ENCODE measurements at regions not wholly inside any gene's neighbourhood (a gene's known extent, or its start where the extent isn't known, plus 50 kb on each side); places are given as distances from the start of the nearest gene placed in this dataset.
"Not testable (repeated sequence)": the region's sequence is repeated elsewhere in the genome, so short reads cannot be mapped to it uniquely, and the experiment has no call there.

DNA sequence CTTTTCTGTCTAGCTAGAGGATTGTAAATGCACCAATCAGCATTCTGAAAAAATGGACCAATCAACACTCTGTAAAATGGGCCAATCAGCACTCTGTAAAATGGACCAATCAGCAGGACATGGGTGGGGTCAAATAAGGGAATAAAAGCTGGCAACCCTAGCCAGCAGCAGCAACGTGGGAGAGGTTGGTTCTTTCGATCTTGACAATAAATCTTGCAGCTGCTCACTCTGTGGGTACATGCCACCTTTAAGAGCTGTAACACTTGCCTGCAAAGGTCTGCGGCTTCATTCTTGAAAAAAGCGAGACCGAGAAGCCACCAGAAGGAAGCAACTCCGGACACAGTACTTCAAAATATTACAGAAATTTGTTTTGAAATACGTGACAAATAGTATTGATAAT is 424.6 kb upstream of the CDH9 start:
- no peak for ATAC-seq
- intact Hi-C loops (cut with DNase I): no loop called here

GRCh38 chr5:27458287-27458686 is 419.9 kb upstream of the CDH9 start:
- ATAC-seq: no peak
- intact Hi-C loops (cut with DNase I): no loop called here

More for the DNA sequence above, 424.6 kb upstream of the CDH9 start:
- no peak for DNase-seq

DNA sequence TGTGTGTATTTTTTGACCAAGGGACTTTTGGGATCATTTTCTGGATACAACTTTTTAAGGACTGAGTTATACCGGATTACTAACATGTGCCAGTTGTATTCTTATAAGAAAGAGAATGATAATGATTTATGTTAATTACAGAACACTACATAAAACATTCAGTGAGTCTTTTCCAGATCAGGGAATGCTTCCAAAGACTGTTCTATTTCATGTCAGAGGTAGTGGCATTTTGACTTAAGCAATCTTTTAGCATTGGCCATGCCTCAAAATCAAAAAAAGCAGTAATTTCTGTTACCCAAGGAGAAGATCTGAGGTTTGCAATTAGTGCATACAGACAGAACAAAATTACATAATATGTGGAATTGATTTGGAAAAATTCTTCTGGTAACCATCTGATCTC is 413.0 kb upstream of the CDH9 start:
- DNase-seq: no peak
- no peak for ATAC-seq
- intact Hi-C loops (cut with DNase I): no loop called here

More at GRCh38 chr5:27458287-27458686, 419.9 kb upstream of the CDH9 start:
- no peak for DNase-seq

GRCh38 chr5:27450607-27451006 is 412.2 kb upstream of the CDH9 start:
- intact Hi-C loops (cut with DNase I): no loop called here
- ATAC-seq: no peak
- no peak for DNase-seq

- intact Hi-C loops (cut with DNase I): not testable (repeated sequence)
These were observed 401.0 kb upstream of the CDH9 start for GRCh38 chr5:27439383-27439782.

DNA sequence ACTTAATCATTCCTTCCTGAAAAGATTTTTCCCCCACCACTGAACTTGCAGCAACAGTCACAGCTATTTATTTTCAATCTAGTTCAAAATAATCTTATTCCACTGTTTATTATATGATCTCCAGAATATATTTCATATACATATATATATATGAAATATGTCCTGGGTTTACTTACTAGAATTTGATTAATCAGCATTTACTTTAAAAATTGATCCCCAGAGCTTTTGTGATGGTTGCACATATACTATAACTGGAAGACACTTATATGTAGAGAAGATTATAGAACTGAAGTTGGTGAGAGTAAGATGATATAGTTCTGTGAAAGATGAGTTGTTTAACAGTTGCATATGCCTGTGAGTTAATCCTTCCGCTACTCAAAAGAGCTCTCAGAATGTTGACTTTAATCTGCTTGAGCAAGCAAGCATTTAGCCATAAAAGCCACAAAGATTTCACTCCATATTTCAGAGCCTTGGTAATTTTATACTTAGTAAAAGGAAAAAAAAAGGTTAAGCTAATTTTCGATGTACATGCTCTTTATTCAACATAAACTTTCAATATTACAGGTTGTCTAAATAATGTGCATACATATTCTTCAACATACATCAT is 399.3 kb upstream of the CDH9 start:
- ATAC-seq (no peak), DNase-seq (no peak)

More at GRCh38 chr5:27439383-27439782, 401.0 kb upstream of the CDH9 start:
- ATAC-seq, DNase-seq: not testable (repeated sequence)

GRCh38 chr5:27434335-27434734 is 395.9 kb upstream of the CDH9 start:
- no peak for DNase-seq
- intact Hi-C loops (cut with DNase I): no loop called here
- ATAC-seq: no peak

More for the DNA sequence above, 399.3 kb upstream of the CDH9 start:
- intact Hi-C loops (cut with DNase I): no loop called here

GRCh38 chr5:27414099-27414498 is 375.7 kb upstream of the CDH9 start:
- intact Hi-C loops (cut with DNase I): no loop called here
- DNase-seq: no peak
- no peak for ATAC-seq

DNA sequence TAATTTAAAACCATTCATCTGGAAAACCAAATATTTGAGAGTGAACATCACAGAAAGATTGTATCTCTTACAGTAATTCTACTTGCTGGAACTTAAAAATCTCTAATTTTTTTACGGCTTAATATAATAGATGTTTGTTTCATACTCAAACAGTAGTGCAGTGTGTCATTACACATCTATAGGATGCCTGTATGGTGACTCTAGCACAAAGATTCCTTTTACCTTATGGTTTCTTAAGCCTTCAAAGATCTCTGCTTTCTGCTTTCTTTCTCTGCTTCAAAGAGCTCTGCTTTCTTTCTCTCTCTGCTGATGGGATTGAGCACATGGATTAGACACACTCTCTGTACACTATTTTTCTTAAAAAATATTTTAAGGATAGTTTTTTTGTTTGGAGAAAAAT is 374.0 kb upstream of the CDH9 start:
- DNase-seq (no peak), ATAC-seq (no peak)
- intact Hi-C loops (cut with DNase I): no loop called here

DNA sequence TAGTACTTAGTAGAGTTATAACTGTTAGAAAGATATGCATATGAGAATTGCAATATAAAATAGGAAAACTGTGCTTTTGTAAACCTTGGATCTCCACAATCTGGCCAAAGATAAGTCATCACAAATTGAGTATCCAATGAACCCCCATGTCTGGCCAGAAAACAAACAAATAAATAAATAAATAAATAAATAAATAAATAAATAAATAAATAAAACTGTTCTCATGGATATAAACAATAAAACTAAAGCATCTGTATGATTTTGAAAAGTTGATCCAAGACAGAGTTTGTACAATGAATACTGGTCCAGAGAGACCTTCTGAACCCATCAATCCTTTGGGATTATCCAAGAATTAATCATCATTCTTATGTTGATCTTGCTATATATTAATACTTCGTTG is 367.6 kb upstream of the CDH9 start:
- intact Hi-C loops (cut with DNase I): no loop called here
- no peak for DNase-seq
- ATAC-seq: no peak

- ATAC-seq: no peak
- intact Hi-C loops (cut with DNase I): no loop called here
- no peak for DNase-seq
These were observed 365.0 kb upstream of the CDH9 start for GRCh38 chr5:27403243-27403882.

GRCh38 chr5:27402828-27403227 is 364.4 kb upstream of the CDH9 start:
- no peak for DNase-seq
- intact Hi-C loops (cut with DNase I): no loop called here

DNA sequence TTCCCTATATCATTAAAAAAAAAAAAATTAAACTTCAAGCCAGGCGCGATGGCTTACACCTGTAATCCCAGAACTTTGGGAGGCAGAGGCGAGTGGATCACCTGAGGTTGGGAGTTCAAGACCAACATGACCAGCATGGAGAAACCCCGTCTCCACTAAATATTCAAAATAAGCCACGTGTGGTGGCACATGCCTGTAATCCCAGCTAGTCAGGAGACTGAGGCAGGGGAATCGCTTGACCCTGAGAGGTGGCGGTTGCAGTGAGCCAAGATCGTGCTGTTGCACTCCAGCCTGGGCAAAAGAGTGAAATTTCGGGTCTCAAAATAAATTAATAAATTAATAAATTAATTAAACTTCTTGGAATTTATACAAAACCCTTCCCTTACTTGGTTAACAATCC is 358.6 kb upstream of the CDH9 start:
- intact Hi-C loops (cut with DNase I): no loop called here
- ATAC-seq: no peak
- no peak for DNase-seq

More at GRCh38 chr5:27402828-27403227, 364.4 kb upstream of the CDH9 start:
- no peak for ATAC-seq

GRCh38 chr5:27392716-27393115 is 354.3 kb upstream of the CDH9 start:
- no peak for DNase-seq
- ATAC-seq: no peak
- intact Hi-C loops (cut with DNase I): no loop called here

GRCh38 chr5:27389696-27390095 is 351.3 kb upstream of the CDH9 start:
- ATAC-seq (no peak), DNase-seq (no peak)
- intact Hi-C loops (cut with DNase I): no loop called here

DNA sequence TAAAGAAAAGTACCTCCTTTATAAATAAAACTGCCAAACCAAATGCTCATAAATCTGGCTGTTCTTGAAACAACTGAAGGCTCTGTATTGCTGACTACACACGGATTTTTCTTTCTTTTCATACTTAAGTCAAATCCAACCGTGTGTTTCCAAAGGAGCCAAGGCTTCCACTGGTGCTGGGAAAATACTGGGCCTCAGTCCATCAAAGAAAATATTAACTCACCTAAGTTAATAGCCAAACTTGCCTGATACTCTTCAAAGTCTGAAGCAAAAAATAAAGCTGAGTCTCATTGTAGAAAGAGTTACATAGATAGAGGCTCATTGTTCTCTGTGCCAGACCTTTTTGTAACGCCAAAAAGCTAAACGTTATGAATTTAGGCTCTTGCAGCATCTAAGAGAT is 350.4 kb upstream of the CDH9 start:
- intact Hi-C loops (cut with DNase I): no loop called here
- no peak for ATAC-seq
- no peak for DNase-seq

- no peak for ATAC-seq
- DNase-seq: no peak
- intact Hi-C loops (cut with DNase I): no loop called here
These were observed 349.2 kb upstream of the CDH9 start for GRCh38 chr5:27387535-27388073.

GRCh38 chr5:27381686-27382085 is 343.3 kb upstream of the CDH9 start:
- no peak for DNase-seq
- ATAC-seq: no peak
- intact Hi-C loops (cut with DNase I): no loop called here

DNA sequence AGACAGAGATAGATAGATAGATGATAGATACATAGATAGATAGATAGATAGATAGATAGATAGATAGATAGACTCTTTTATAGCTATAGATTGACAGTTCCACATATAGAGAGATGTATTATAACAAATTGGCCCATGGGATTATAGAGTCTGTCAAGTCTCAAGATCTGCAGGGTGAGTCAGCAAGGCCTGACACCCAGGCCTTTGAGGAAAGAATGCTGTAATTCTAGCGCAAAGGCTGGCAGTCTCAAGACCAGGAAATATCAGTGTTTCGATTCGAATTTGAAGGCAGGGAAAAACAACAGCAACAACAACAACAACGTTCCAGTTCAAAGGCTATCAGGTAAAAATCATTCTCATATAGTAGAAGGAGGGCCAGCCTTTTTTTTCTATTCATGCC is 339.2 kb upstream of the CDH9 start:
- no peak for ATAC-seq
- DNase-seq: no peak
- intact Hi-C loops (cut with DNase I): no loop called here

- no peak for ATAC-seq
- no peak for DNase-seq
- intact Hi-C loops (cut with DNase I): no loop called here
These were observed 315.6 kb upstream of the CDH9 start for GRCh38 chr5:27353970-27354369.

DNA sequence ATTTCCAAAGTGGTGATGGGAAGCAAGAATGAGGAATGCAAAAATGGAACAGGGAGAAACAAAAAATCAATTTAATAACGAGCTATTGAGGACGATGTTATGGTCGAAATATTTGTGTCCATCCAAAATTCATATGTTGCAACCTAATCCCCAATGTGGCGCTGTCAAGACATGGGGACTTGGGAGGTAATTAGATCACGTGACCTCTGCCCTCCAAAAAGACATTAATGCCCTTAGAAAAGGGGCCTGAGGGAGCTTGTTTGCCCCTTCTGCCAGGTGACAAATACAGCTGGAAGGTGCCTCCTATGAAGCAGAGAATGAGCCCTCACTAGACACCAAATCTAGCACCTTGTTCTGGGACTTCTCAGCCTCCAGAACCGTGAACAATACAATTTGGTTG is 315.2 kb upstream of the CDH9 start:
- intact Hi-C loops (cut with DNase I): no loop called here
- ATAC-seq: no peak
- DNase-seq: no peak

All from left cardiac atrium (tissue), 4 donors.